HG03066 (cell line): ENCODE measurements at regions not wholly inside any gene's neighbourhood (a gene's known extent, or its start where the extent isn't known, plus 50 kb on each side); places are given as distances from the start of the nearest gene placed in this dataset.

ENCODE experiments used
- ATAC-seq: cut with Tn5 transposase; IDR thresholded peaks from one replicate; pipeline ENCODE4 v1.9.1; 2021; ENCODE audit warnings: low read depth; ENCODE audit not compliant: unreplicated experiment

- ATAC-seq: peak; percentile 19
These were observed 224.8 kb upstream of the MARCKS start for GRCh38 chr6:113632220-113632864.

GRCh38 chr6:113633638-113634037 is 223.5 kb upstream of the MARCKS start:
- no peak for ATAC-seq

GRCh38 chr6:113634352-113635163 is 222.6 kb upstream of the MARCKS start:
- peak; percentile 19 for ATAC-seq

- ATAC-seq: no peak
These were observed 221.7 kb upstream of the MARCKS start for GRCh38 chr6:113635222-113635986.

- ATAC-seq: no peak
These were observed 220.8 kb upstream of the MARCKS start for GRCh38 chr6:113636357-113636824.

GRCh38 chr6:113640051-113640450 is 217.1 kb upstream of the MARCKS start:
- ATAC-seq: no peak

GRCh38 chr6:113642001-113642713 is 215.0 kb upstream of the MARCKS start:
- no peak for ATAC-seq

- peak; percentile 87 for ATAC-seq
These were observed 214.3 kb upstream of the MARCKS start for GRCh38 chr6:113642714-113643406.

GRCh38 chr6:113643407-113643770 is 213.8 kb upstream of the MARCKS start:
- no peak for ATAC-seq

GRCh38 chr6:113644861-113645575 is 212.1 kb upstream of the MARCKS start:
- no peak for ATAC-seq

GRCh38 chr6:113645576-113645970 is 211.6 kb upstream of the MARCKS start:
- no peak for ATAC-seq

- no peak for ATAC-seq
These were observed 211.2 kb upstream of the MARCKS start for GRCh38 chr6:113645986-113646385.

GRCh38 chr6:113646701-113647100 is 210.4 kb upstream of the MARCKS start:
- ATAC-seq: no peak

GRCh38 chr6:113647143-113647889 is 209.8 kb upstream of the MARCKS start:
- ATAC-seq: no peak

GRCh38 chr6:113648698-113649097 is 208.4 kb upstream of the MARCKS start:
- ATAC-seq: no peak

- no peak for ATAC-seq
These were observed 207.9 kb upstream of the MARCKS start for GRCh38 chr6:113649276-113649675.

- ATAC-seq: no peak
These were observed 207.1 kb upstream of the MARCKS start for GRCh38 chr6:113649880-113650609.

- ATAC-seq: no peak
These were observed 206.6 kb upstream of the MARCKS start for GRCh38 chr6:113650610-113650979.
